ENCODE measurements at regions not wholly inside any gene's neighbourhood (a gene's known extent, or its start where the extent isn't known, plus 50 kb on each side); places are given as distances from the start of the nearest gene placed in this dataset.
"Not testable (repeated sequence)": the region's sequence is repeated elsewhere in the genome, so short reads cannot be mapped to it uniquely, and the experiment has no call there.

DNA sequence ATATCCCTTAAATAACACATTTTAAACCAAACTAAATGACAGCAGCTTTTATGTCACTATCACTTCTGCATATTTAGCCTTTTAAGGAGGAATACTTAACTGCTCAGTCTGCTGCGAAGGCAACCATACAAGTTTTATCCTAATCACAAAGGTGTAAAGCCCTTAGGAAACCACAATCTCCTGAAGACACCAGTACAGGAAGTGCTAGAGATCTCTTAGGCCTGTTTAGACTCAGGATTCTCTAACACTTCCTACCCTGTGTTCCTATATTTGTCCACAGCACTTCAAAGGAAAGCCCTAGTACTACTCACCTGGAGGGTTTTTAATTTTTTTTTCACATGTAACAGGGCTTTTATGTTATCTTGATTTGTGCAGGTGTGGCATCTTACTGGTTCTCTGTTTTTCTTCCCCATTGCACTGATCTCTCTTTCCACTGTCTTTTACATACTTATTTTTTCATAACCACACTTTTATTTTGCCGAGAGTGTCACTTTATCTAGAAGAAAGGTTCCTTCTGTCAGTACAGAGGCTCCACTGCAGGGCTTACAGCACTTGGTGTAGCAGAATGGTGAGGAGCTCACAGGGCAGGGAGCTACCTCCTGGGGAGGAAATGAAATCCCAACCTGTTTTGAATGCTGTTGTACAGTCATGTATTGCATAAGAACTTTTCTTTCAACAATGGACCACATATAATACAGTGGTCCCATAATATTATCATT lies 1060.6 kb upstream of the ACO1 start:
- no peak overlapping the region for H3K27ac Mint-ChIP-seq (ENCODE audit: unreplicated experiment)
- no TSS peak for BruUV-seq (replicated peaks)
- Histone ChIP-seq H3K36me3 (ENCODE audit: control insufficient read depth, insufficient read depth, low read length) (no peaks in the 10 kb centered on the region), H3K27me3 (replicated peaks; ENCODE audit: control insufficient read depth, insufficient read depth, low read length) (no peaks in the 10 kb centered on the region), H3K4me3 (ENCODE audit: low read depth, low read length) (no peak overlapping the region), H3K4me1 (no peaks in the 10 kb centered on the region), H3K9me3 (no peaks in the 10 kb centered on the region)
- intact Hi-C loops (cut with micrococcal nuclease; ENCODE audit: unreplicated experiment), result no loop called here
- H3K36me3 Mint-ChIP-seq (ENCODE audit: insufficient read depth, unreplicated experiment), result no peaks in the 10 kb centered on the region
- H3K9me3 Mint-ChIP-seq (ENCODE audit: unreplicated experiment), result no peaks in the 10 kb centered on the region
- ChIA-PET POLR2A (no interaction called here), CTCF (no interaction called here)
- TF ChIP-seq, protein P1, sequence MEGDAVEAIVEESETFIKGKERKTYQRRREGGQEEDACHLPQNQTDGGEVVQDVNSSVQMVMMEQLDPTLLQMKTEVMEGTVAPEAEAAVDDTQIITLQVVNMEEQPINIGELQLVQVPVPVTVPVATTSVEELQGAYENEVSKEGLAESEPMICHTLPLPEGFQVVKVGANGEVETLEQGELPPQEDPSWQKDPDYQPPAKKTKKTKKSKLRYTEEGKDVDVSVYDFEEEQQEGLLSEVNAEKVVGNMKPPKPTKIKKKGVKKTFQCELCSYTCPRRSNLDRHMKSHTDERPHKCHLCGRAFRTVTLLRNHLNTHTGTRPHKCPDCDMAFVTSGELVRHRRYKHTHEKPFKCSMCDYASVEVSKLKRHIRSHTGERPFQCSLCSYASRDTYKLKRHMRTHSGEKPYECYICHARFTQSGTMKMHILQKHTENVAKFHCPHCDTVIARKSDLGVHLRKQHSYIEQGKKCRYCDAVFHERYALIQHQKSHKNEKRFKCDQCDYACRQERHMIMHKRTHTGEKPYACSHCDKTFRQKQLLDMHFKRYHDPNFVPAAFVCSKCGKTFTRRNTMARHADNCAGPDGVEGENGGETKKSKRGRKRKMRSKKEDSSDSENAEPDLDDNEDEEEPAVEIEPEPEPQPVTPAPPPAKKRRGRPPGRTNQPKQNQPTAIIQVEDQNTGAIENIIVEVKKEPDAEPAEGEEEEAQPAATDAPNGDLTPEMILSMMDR (IDR thresholded peaks at IDR 0.05; ENCODE audit: insufficient read depth in 1 of 2, low read depth in 1 of 2, low read length in 1 of 2, severe bottlenecking in 1 of 2, unreplicated experiment in 1 of 2), result no peak
- H3K4me1 Mint-ChIP-seq (ENCODE audit: low read depth, unreplicated experiment), result no peaks in the 10 kb centered on the region
- peaks cover 17% of the 10 kb centered on the region for H3K27me3 Mint-ChIP-seq (ENCODE audit: insufficient read depth, unreplicated experiment)
- DNase-seq, result no peak
- H3K4me3 Mint-ChIP-seq (ENCODE audit: unreplicated experiment), result no peak overlapping the region

DNA sequence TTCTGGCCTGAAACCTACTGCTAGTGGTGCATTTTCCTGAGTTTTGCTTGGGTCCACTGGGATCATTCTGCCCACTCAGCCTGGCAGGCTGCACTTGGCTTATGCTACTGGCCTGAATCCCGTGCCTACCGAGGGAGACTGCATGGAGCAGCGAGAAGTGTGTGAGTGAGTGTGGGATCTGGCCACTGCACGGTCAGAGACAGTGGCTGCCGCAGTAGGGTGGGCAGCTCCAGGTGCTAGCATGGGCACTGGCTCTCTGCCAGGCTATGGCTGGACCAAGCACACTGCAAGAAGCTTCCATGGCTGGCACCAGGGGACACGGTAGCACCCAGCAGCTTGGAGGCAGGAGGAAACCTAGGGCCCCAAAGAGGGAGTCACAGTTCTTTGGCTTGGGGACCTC lies 1058.7 kb upstream of the ACO1 start:
- CTCF ChIA-PET, result no interaction called here
- no TSS peak for BruUV-seq (replicated peaks)
- no peak for DNase-seq
- Histone ChIP-seq H3K9me3 (no peaks in the 10 kb centered on the region), H3K4me1 (no peaks in the 10 kb centered on the region), H3K4me3 (ENCODE audit: low read depth, low read length) (no peak overlapping the region), H3K27me3 (replicated peaks; ENCODE audit: control insufficient read depth, insufficient read depth, low read length) (no peaks in the 10 kb centered on the region), H3K36me3 (ENCODE audit: control insufficient read depth, insufficient read depth, low read length) (no peaks in the 10 kb centered on the region)
- intact Hi-C loops (cut with micrococcal nuclease; ENCODE audit: unreplicated experiment), result no loop called here
- POLR2A ChIA-PET, result no interaction called here
- TF ChIP-seq, protein P1 (IDR thresholded peaks at IDR 0.05; ENCODE audit: insufficient read depth in 1 of 2, low read depth in 1 of 2, low read length in 1 of 2, severe bottlenecking in 1 of 2, unreplicated experiment in 1 of 2), result no peak
- H3K9me3 Mint-ChIP-seq (ENCODE audit: unreplicated experiment), result no peaks in the 10 kb centered on the region
- H3K27me3 Mint-ChIP-seq (ENCODE audit: insufficient read depth, unreplicated experiment), result peaks cover 17% of the 10 kb centered on the region
- no peaks in the 10 kb centered on the region for H3K36me3 Mint-ChIP-seq (ENCODE audit: insufficient read depth, unreplicated experiment)
- no peak overlapping the region for H3K27ac Mint-ChIP-seq (ENCODE audit: unreplicated experiment)
- H3K4me1 Mint-ChIP-seq (ENCODE audit: low read depth, unreplicated experiment), result no peaks in the 10 kb centered on the region
- H3K4me3 Mint-ChIP-seq (ENCODE audit: unreplicated experiment), result no peak overlapping the region

DNA sequence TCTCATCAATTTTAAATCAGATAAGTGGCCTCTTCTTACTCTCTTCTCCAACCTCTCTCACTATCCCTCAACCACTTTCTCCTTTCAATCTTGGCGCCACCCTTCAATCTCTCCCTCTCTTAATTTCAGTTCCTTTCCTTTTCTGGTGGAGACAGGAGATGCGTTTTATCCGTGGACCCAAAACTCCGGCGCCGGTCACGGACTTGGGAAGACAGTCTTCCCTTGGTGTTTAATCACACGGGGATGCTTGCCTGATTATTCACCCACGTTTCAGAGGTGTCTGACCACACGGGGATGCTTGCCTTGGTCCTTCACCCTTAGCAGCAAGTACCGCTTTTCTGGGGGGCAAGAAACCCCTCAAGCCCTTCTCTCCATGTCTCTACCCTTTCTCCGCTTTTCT lies 1057.6 kb upstream of the ACO1 start:
- H3K9me3 Mint-ChIP-seq (ENCODE audit: unreplicated experiment); DNase-seq; POLR2A ChIA-PET; intact Hi-C loops (cut with micrococcal nuclease; ENCODE audit: unreplicated experiment); H3K4me3 ChIP-seq (ENCODE audit: low read depth, low read length); H3K36me3 Mint-ChIP-seq (ENCODE audit: insufficient read depth, unreplicated experiment); H3K27ac Mint-ChIP-seq (ENCODE audit: unreplicated experiment); H3K4me1 Mint-ChIP-seq (ENCODE audit: low read depth, unreplicated experiment); H3K27me3 ChIP-seq (replicated peaks; ENCODE audit: control insufficient read depth, insufficient read depth, low read length); BruUV-seq (replicated peaks); H3K36me3 ChIP-seq (ENCODE audit: control insufficient read depth, insufficient read depth, low read length); H3K9me3 ChIP-seq; H3K4me1 ChIP-seq; CTCF ChIA-PET; H3K4me3 Mint-ChIP-seq (ENCODE audit: unreplicated experiment): not testable (repeated sequence)
- H3K27me3 Mint-ChIP-seq (ENCODE audit: insufficient read depth, unreplicated experiment), result peaks cover 17% of the 10 kb centered on the region
